Brain microvascular endothelial cell (primary cell): ENCODE measurements at regions not wholly inside any gene's neighbourhood (a gene's known extent, or its start where the extent isn't known, plus 50 kb on each side); places are given as distances from the start of the nearest gene placed in this dataset.
A peak's percentile ranks its signal among the peaks of the same experiment; 100 is the strongest.

ENCODE experiments used
- DNase-seq: peaks from one replicate; pipeline ENCODE4 v3.0.0-alpha.2; 2020
- H3K27ac ChIP-seq: fragments of 250-450 bp; sonication (Bioruptor Pico); 2 replicates; pipeline ENCODE4 v1.5.1; 2020; ENCODE audit warnings: mild to moderate bottlenecking, moderate library complexity
- H3K27me3 ChIP-seq: fragments of 250-450 bp; sonication (Bioruptor Pico); replicated peaks from 2 replicates; pipeline ENCODE4 v1.5.1; 2020; ENCODE audit warnings: mild to moderate bottlenecking
- H3K36me3 ChIP-seq: fragments of 250-450 bp; sonication (Bioruptor Pico); replicated peaks from 2 replicates; pipeline ENCODE4 v1.5.1; 2020; ENCODE audit warnings: mild to moderate bottlenecking
- H3K4me3 ChIP-seq: 2 replicates; pipeline ENCODE4 v1.5.1; 2011; ENCODE audit warnings: low read depth, mild to moderate bottlenecking, control low read depth, low read length, moderate library complexity
- CTCF ChIP-seq: IDR thresholded peaks from 2 replicates; pipeline ENCODE4 v1.5.1; 2011; ENCODE audit warnings: low read depth, mild to moderate bottlenecking, moderate library complexity, low read length, control low read depth, inconsistent platforms; ENCODE audit errors: missing control alignments
- in situ Hi-C: cut with HindIII; loops from 2 replicates; pipeline ENCODE4 v1.10.0; 2017; ENCODE audit warnings: low sequenced_read_pairs, low pct_ligation_motif_present

GRCh38 chr21:25425156-25425555 lies 182.1 kb downstream of the MRPL39 start:
- no peak overlapping the region for H3K27ac ChIP-seq
- no peak overlapping the region for H3K4me3 ChIP-seq
- H3K36me3 ChIP-seq = no peaks in the 10 kb centered on the region
- TF ChIP-seq CTCF = no peak
- in situ Hi-C loops = no loop called here
- H3K27me3 ChIP-seq = no peaks in the 10 kb centered on the region
- DNase-seq = no peak

- TF ChIP-seq CTCF = no peak
- no peak overlapping the region for H3K27ac ChIP-seq
- no peaks in the 10 kb centered on the region for H3K36me3 ChIP-seq
- DNase-seq = no peak
- in situ Hi-C loops = no loop called here
- no peak overlapping the region for H3K4me3 ChIP-seq
- no peaks in the 10 kb centered on the region for H3K27me3 ChIP-seq
Measured at GRCh38 chr21:25424634-25425033, 182.6 kb downstream of the MRPL39 start.

- DNase-seq = no peak
- Histone ChIP-seq H3K27me3 (no peaks in the 10 kb centered on the region), H3K27ac (no peak overlapping the region), H3K4me3 (no peak overlapping the region), H3K36me3 (no peaks in the 10 kb centered on the region)
- in situ Hi-C loops = no loop called here
- no peak for TF ChIP-seq CTCF
Measured at GRCh38 chr21:25424048-25424447, 183.2 kb downstream of the MRPL39 start.

- in situ Hi-C loops = no loop called here
- TF ChIP-seq CTCF = no peak
Measured at GRCh38 chr21:25422610-25423608, 184.4 kb downstream of the MRPL39 start.

GRCh38 chr21:25421321-25422028 lies 185.8 kb downstream of the MRPL39 start:
- Histone ChIP-seq H3K27ac (no peak overlapping the region), H3K36me3 (no peaks in the 10 kb centered on the region), H3K27me3 (no peaks in the 10 kb centered on the region), H3K4me3 (no peak overlapping the region)
- DNase-seq = peak; percentile 53
- in situ Hi-C loops = no loop called here
- peak; percentile 76 for TF ChIP-seq CTCF

More at GRCh38 chr21:25422610-25423608, 184.4 kb downstream of the MRPL39 start:
- DNase-seq = no peak
- Histone ChIP-seq H3K27ac (no peak overlapping the region), H3K36me3 (no peaks in the 10 kb centered on the region), H3K27me3 (no peaks in the 10 kb centered on the region), H3K4me3 (no peak overlapping the region)
